ENCODE measurements at regions not wholly inside any gene's neighbourhood (a gene's known extent, or its start where the extent isn't known, plus 50 kb on each side); places are given as distances from the start of the nearest gene placed in this dataset.

- no peak for TF ChIP-seq ZFP30 (CRISPR knock-in tag; IDR thresholded peaks at IDR 0.05)
- TF ChIP-seq ZNF8 (CRISPR knock-in tag; IDR thresholded peaks at IDR 0.05), result no peak
- TF ChIP-seq SNAI2 (CRISPR knock-in tag; IDR thresholded peaks at IDR 0.05), result no peak
- no peak for TF ChIP-seq ZFP3 (CRISPR knock-in tag; IDR thresholded peaks at IDR 0.05)
- no peak for TF ChIP-seq BACH2 (CRISPR knock-in tag; IDR thresholded peaks at IDR 0.05; ENCODE audit: borderline replicate concordance)
- no peak for TF ChIP-seq ESRRG (CRISPR knock-in tag; IDR thresholded peaks at IDR 0.05)
- no peak for TF ChIP-seq ARNTL (CRISPR knock-in tag; IDR thresholded peaks at IDR 0.05; ENCODE audit: borderline replicate concordance, low read depth)
- no peak for TF ChIP-seq RARB (CRISPR knock-in tag; IDR thresholded peaks at IDR 0.05)
- TF ChIP-seq TOX (CRISPR knock-in tag; IDR thresholded peaks at IDR 0.05; ENCODE audit: borderline replicate concordance), result no peak
- no peak for TF ChIP-seq PPARA (CRISPR knock-in tag; IDR thresholded peaks at IDR 0.05; ENCODE audit: borderline replicate concordance)
- TF ChIP-seq PATZ1 (CRISPR knock-in tag; IDR thresholded peaks at IDR 0.05; ENCODE audit: borderline replicate concordance), result no peak
- TF ChIP-seq ZNF565 (CRISPR knock-in tag; conservative IDR thresholded peaks at IDR 0.05; ENCODE audit: low read depth), result no peak
These were observed 177.6 kb upstream of the IER5L start for GRCh38 chr9:129355631-129356030.

Measured in SK-N-SH treated with all-trans-retinoic acid at 6 μM for 48 hours (cell line).